ACHN (cell line): ENCODE measurements at regions not wholly inside any gene's neighbourhood (a gene's known extent, or its start where the extent isn't known, plus 50 kb on each side); places are given as distances from the start of the nearest gene placed in this dataset.

Source experiments
- DNase-seq: peaks from one replicate; pipeline ENCODE4 v3.0.0-alpha.2; 2015
- in situ Hi-C: cut with HindIII; loops from 2 replicates; pipeline ENCODE4 v1.10.0; 2017; ENCODE audit warnings: low sequenced_read_pairs, low pct_ligation_motif_present, low pct_unique_long_range_greater_than_20kb

DNA sequence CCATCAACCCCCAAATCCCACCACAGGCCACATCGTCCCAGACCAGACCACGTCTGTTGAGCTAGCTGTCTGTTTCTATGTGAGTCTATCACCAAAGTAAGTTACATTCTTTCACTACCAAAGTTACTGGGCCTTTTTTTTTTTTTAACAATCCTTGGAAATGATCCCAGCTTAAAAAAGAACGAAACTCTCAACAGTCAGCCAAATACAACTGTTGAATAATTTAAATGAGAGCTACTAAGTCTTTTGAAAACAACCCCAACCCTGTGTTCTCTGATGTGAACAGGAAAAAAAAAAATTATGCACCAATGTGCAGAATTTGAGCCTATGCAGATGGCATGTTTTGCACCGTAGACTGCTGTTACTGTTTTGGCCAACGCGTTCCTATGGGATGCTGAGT is 134.0 kb upstream of the ETS2 start:
- in situ Hi-C loops: no loop called here
- no peak for DNase-seq

- no peak for DNase-seq
- in situ Hi-C loops: no loop called here
Observed at GRCh38 chr21:38675182-38675824, 130.4 kb upstream of the ETS2 start.

DNA sequence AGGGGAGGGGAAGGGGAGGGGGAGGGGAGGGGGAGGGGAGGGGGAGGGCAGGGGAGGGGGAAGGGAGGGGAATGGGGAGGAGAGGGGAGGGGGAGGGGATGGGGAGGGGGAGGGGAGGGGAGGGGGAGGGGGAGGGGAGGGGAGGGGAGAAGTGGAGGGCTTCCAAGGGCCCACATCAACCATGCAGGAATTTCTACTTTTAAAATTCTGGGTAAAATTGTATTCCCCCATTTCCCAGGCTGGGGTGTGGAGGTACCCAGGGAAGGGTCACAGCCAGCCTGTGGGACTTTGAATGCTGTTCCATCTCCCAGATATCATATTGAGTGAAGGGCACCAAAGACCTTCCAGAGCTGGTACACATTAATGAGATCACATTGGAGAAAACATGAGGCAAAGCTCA is 126.9 kb upstream of the ETS2 start:
- no peak for DNase-seq
- in situ Hi-C loops: no loop called here

- in situ Hi-C loops: no loop called here
- peak; percentile 44 for DNase-seq
Observed at GRCh38 chr21:38679534-38679933, 126.2 kb upstream of the ETS2 start.

- in situ Hi-C loops: no loop called here
Observed at GRCh38 chr21:38680401-38680800, 125.3 kb upstream of the ETS2 start.

GRCh38 chr21:38683222-38683621 is 122.5 kb upstream of the ETS2 start:
- in situ Hi-C loops: no loop called here

More at GRCh38 chr21:38680401-38680800, 125.3 kb upstream of the ETS2 start:
- DNase-seq: no peak

DNA sequence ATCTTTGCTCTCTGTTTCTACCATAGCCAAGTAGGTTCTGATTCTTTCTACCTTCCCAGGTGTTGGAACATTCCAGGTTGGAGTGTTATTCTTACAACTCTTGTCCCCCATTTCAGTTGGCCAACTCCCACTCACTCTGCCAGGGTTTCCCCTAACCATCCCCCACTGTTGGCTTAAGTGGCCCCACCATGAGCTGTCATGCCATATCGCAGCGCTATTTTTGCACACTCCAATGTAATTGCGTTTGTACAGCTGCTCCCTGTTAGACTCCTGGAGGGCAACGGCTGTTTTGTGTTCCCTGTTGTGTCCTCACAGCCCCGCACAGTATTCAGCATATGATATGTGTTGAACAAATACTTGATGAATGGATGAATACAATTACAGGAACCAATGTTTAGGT is 117.7 kb upstream of the ETS2 start:
- in situ Hi-C loops: no loop called here
- DNase-seq: no peak

More at GRCh38 chr21:38683222-38683621, 122.5 kb upstream of the ETS2 start:
- DNase-seq: no peak

DNA sequence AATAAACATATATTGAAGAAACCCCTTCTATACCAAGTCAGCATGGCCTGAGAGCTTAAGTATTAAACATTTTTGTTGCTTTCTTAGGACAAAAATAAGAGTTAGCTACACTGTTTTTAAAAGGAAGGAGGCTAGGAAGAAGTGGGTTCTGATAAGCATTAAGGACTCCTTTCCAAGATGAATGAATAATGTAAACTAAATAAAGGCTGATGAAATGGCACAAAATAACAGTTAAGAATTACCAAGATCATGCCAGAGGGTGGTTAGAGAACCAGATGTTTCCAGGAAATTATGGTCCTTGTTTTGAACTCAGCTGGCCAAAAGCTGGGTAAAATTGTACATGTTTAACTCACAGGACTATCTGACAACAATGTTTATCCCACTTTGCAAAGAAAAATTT is 114.1 kb upstream of the ETS2 start:
- in situ Hi-C loops: no loop called here
- no peak for DNase-seq

DNA sequence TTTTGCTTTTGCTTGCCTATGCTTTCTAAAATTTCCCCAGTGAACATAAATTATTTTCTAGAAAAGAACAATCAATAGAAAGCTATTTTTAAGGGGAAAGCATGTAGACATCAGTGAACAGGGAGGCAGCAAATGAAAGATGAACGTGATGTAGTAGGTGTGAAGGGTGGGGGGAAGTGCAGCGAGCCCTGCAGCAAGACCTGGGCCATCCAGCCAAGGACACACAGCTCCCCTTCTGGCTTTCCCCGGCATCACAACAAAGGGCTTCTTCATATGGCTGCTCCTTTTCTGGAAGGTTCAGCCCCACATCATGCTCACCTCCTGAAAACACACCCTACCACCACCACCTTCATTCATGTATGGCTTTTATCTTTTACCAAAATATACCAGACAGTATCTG is 109.2 kb upstream of the ETS2 start:
- DNase-seq: no peak
- in situ Hi-C loops: no loop called here

GRCh38 chr21:38699048-38699447 is 106.7 kb upstream of the ETS2 start:
- peak; percentile 8 for DNase-seq
- in situ Hi-C loops: no loop called here

DNA sequence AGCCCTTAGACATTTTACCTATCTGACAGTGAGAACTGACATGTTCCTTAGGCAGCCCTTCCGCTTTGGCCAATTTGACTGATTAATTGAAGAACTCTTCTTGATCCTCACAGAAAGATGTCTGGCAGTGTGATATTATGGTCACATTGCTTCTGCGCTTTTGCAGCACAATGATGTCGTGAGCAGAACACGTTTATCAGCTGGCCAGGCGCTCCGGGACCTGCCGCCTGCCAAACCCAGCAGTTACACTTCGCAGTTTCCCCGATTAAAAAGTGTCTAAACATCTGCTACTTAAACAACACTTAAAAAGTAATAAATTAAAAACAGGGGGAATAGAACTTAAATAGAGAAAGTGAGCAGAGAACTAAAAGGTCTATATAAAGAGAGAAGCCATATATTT is 103.5 kb upstream of the ETS2 start:
- no peak for DNase-seq
- in situ Hi-C loops: no loop called here

GRCh38 chr21:38709876-38710275 is 95.9 kb upstream of the ETS2 start:
- in situ Hi-C loops: no loop called here
- DNase-seq: no peak

- peak; percentile 39 for DNase-seq
- in situ Hi-C loops: no loop called here
Observed at GRCh38 chr21:38712071-38712470, 93.7 kb upstream of the ETS2 start.

DNA sequence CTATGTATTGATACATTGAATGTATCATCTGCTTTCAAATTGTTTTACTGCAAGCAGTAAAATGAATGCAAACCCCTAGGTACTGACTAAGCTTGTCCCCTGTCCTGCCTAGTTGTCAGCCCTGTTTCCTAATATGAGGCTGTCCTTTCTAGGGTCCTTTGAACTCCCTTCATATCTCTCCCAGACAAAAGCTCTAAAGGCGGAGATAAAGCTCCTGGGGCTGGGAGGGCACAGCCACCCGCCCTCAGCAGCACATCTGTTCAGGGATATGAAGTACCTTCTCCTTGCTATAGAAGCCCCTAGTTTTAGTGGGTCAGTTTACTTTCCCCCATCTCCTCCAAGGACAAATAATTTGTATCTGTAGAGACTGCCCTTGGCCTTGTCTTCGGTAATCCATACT is 93.1 kb upstream of the ETS2 start:
- in situ Hi-C loops: no loop called here

GRCh38 chr21:38714039-38714817 is 91.5 kb upstream of the ETS2 start:
- in situ Hi-C loops: no loop called here
- DNase-seq: no peak

More for the DNA sequence above, 93.1 kb upstream of the ETS2 start:
- DNase-seq: no peak

- in situ Hi-C loops: no loop called here
Observed at GRCh38 chr21:38714999-38715398, 90.7 kb upstream of the ETS2 start.

DNA sequence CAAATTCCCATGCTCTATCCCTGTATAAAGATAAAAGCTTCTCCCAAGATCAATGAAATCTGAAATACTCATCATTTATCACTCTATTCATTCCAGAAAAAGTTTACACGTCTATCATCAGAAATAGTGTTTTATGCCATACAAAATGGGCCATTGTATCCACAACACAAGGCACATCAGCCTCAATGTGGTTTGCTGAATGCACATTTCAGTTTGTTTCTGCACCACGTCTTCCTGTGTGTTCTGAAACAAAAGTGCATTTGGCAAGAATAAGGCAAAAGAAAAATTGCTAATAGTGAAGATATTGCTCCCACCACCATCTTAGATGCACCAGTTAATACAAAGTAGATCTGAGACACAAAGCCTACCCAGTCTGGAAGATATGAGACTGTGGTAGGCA is 89.6 kb upstream of the ETS2 start:
- in situ Hi-C loops: no loop called here
- DNase-seq: no peak

More at GRCh38 chr21:38714999-38715398, 90.7 kb upstream of the ETS2 start:
- DNase-seq: no peak

DNA sequence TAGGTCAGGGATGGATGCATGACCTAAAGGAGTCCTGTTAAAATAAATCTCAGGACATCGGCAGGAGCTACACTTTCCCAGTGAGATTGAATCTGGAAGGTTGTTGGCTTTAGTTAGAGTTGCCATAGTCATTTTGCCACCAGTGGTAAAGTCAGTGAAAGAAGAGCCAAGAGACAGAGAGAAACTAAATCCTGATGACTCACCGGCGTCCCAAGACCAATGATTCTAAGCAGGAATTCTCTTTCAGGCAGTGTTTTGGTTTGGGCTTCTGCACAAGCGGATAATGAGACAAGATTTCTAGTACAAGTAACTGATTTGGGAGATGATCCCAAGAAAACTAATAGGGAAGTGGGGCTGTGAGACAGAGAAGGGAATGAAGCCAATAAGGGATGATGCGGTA is 88.8 kb upstream of the ETS2 start:
- in situ Hi-C loops: no loop called here
- no peak for DNase-seq

DNA sequence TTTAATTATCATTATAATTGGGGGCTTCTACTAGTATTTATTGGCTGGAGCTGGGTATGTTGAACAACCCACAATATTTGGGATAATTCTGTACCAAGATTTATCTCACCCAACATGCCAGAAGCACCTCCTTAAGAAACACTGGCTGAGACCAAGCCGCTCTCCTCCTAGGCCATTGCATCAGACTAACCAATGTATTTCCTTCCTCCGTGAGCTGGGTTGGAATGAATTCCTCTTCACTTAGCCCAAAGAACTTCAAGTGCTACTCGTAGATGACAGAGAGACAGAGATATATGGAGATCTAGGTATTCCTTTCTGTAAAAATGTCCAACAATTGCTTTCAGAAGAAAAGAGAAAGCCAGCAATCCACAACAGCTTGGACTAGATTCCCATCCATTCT is 87.2 kb upstream of the ETS2 start:
- in situ Hi-C loops: no loop called here
- no peak for DNase-seq

- in situ Hi-C loops: no loop called here
- DNase-seq: no peak
Observed at GRCh38 chr21:38720074-38720473, 85.7 kb upstream of the ETS2 start.
